ENCODE measurements at regions not wholly inside any gene's neighbourhood (a gene's known extent, or its start where the extent isn't known, plus 50 kb on each side); places are given as distances from the start of the nearest gene placed in this dataset.

DNA sequence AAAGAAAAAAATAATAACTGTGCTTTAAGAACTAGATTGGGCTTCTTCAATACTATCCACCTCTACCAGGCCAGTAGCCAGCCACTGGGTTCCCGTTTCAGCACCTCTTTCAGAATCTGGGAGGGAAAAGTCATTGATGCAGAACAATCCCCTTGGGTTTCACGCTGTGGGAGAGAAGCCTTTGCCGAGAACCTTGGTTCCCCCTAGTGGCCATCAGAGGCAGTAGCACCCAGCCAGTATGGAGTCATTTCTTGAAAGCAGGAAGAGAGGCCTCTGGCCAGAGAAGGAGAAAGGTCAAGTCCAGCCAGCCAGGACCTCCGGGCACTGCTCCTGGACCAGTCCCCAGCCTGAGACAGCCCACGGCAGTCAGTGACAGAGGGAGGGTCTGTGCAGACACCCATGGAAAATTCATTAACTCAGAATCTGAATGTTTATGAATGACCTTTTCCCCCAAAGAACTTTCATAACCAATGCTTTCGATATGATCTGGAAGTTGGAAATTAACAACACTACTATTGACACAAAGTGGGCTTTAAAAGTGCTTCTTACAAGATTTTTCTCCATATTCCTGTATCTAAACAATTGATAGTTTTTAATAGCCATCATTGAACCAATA is 51.2 kb upstream of the CDH5 start:
- ATAC-seq = peak; percentile 99
- DNase-seq (ENCODE audit: low spot score) = peak; percentile 70

DNA sequence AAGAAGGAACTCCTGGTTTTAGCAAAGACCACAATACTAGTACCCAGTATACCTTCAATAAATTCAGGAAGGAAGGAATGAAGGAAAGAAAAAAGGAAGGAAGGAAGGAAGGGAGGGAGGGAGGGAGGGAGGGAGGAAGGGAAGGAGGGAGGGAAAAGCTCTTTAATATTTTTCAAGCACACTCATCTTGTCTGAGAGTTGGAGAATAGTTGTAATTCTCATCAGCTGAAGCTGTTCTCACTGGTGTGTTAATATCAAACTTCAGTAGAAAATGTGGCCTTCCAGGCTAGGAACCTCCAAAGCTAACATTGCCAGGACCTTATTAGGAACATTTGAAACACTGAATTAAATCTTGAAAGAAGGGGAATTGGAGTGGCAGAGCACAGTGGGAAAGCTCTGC is 55.2 kb upstream of the CDH5 start:
- no peak for DNase-seq (ENCODE audit: low spot score)
- no peak for ATAC-seq

DNA sequence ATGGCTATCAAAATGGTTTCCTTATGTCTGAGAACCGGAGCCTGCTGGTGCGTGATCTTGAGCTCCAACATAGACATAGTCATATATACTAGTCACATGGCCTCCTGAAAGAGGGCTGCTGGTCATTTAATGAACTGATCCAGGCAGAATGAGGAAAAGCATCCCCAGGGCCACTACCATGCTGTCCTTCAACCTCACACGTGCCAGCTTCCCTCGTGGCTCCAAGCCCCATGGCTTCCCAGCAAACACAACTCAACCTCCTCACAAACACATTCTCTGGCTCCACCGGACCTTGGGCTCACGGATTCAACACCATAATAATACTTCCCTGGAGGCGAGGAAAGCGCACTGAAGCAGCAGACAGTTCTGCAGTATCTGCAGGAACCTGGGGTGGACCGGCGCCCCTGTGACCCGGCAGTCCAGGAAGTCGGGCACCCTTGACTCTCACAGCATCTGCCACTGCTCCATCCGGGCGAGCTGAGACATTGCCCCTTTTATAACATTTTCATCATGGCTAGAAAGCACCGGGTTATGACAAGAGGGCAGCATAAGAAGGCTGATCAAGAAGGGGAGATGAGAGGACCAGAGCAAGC is 57.2 kb upstream of the CDH5 start:
- ATAC-seq (no peak), DNase-seq (ENCODE audit: low spot score) (no peak)

DNA sequence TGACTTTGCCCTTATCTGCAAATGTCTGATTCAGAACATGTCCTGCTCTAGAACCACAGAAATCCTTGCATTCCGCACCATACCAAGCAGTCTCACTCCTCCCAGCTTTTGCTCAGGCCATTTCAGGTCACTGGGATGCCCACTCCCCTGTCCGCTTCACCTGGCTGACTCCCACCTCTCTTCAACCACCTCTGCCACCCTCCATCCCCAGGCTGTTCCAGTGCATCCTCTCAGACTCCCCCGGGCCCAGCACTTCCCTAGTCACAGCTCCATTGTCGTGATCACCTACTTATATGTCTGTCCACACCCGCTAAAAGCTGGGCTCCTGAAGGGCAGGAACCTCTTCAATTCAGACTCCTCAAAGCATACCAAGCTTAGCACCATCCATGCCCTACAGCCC is 58.4 kb upstream of the CDH5 start:
- ATAC-seq = no peak
- DNase-seq (ENCODE audit: low spot score) = no peak

DNA sequence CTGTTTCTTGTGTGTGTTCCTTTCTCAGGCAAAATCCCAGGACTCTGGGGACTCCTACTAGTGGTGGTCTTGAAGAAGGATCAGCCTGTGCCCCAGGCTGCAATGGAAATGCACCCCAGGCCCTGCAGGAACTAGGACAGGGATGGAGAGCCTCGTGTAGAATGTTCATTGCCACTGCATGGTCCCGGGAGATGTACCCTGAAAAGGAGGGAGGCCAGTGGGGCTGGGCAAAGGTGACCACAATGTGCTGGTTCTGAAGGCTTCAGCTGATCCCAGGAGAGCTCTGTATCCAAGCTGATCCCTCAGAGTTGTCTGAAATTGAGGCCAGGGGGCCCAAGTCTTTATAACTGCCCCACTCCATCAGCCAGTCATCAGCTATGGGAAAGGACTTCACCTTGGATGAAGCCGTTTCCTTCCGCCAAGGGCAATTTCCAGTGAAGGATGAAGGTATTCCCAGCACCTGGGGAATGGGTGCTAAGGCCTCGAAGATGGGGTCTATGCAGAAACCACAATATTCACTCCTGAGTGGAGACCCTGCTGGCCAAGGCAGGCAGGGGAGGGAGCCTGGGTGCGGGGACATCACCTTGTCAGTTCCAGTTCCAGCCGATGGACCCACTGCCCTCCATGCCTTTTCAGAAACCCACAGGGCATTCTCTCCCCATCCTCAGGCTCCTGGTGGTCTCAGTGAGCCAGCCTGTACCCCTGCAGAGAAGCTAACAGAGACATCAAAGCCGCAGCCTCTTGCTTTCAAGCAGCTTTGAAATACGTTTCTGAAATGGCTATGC is 59.9 kb upstream of the CDH5 start:
- no peak for DNase-seq (ENCODE audit: low spot score)
- no peak for ATAC-seq

DNA sequence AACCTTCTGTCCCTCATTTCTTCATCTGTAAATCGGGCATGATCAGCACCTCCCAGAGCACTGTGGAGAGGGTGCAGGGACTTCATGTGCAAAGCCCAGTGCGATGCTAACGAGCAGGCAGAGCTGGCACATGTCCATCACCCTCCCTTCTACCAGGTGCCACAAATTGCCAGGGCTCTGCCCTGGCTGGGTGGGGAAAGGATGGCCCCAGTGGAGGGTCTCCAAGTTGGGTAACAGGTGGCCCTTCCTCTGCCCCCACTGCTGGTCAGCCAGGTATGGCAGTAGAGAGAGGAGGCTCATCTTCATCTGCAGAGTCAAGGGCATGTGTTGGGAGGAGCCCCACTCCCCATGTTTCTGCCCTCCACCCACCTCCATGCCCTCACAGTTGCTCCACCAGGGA is 61.5 kb upstream of the CDH5 start:
- DNase-seq (ENCODE audit: low spot score) = peak; percentile 27
- ATAC-seq = no peak

DNA sequence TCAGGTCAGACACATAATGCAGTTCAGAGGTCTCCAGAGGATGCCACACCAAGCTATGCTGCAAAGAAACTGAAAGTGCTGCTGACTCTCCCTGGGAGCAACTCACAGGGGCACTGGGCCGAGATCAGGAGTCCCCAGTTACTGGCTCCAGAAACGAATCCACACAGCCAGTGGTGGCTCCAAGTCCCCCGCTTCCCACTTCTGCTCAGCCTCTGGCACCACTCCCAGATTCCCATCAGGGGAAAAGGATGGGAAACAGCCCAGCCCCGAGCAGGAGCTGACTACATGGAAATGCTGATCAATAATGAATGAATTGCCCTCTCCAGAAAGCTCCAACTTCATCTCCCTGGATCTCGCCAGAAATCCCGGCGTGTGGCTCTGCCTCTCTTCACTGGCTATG is 62.3 kb upstream of the CDH5 start:
- DNase-seq (ENCODE audit: low spot score) (no peak), ATAC-seq (no peak)

DNA sequence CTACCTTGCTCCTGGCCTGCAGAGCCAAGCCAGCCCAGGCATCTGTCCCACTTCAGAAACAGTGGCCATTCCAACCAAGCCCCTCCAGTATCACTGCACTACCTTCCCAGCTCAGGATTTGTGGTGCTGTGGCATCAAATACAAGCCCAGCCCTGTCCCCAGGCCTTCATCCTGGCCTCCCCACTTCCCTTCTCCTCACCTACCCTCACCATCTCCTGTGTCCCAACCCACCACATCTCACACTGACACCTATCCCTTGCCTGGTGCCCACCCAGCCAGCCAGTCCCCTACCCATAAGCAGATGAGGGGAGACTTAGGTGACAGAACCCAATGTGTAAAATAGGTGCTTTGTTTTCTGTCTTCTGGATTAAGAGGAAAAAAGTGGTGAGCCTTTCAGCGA is 66.0 kb upstream of the CDH5 start:
- DNase-seq (ENCODE audit: low spot score) (peak; percentile 21), ATAC-seq (no peak)

DNA sequence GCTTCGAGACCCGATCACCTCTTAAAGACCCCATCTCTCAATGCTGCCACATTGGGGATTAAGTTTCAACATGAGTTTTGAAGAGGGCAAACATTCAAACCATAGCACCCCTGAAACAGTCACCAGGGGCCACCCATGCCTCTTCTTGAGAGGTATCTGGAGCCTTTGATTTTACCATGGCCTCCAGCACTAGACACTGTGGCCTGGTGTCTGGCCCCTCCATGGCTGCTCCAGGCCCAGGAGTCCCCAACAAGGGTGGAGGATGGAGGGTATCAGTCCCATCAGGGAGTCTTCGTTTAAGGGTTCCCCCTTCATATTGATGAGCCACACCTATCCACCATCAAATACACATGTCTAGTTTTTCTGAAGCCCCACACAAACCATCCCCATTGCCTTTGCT is 66.5 kb upstream of the CDH5 start:
- ATAC-seq (no peak), DNase-seq (ENCODE audit: low spot score) (peak; percentile 15)

DNA sequence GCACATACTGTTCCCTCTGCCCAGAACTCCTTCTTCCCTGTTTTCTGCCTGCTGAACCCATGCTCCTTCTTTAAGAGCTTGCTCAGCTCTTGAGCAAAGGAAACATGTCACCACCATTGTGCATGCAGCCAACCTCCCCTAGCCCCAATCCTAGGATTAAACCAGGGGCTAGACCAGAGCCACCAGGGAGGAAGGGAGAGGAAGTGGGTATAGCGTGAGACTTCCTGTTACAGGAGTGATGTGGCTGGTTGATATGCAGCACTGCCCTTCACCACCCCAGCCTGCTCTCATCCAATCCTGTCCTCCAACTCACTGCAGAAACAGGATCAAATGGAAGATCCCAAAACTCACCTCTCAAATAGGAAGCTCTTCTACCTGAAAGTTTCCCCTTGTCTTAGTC is 67.1 kb upstream of the CDH5 start:
- no peak for ATAC-seq
- DNase-seq (ENCODE audit: low spot score) = peak; percentile 2

DNA sequence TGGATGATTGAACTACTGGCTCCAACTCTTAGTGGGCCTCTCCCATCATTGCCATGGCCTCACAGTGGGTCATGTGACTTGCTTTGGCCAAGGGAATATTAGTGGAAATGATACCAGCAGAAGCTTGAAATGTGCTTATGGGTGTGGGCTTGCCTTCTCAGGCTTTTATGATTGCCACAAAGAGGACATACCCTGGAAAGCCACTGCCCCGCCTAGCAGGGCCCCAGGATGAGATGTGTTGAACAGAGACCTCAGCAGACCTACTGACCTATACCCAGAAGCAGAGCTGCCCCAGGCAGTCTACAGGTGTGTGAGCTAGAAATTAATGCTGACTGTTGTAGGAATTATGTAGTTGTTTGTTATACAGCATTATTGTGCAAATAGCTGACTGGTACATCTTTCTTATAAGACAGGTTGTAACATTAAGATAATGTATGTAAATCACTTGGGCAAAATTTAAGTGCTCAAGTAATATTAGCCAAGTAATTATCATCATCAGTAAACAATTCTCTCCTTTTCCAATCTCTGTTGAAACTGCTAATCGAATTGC is 67.8 kb upstream of the CDH5 start:
- no peak for ATAC-seq
- peak; percentile 15 for DNase-seq (ENCODE audit: low spot score)

DNA sequence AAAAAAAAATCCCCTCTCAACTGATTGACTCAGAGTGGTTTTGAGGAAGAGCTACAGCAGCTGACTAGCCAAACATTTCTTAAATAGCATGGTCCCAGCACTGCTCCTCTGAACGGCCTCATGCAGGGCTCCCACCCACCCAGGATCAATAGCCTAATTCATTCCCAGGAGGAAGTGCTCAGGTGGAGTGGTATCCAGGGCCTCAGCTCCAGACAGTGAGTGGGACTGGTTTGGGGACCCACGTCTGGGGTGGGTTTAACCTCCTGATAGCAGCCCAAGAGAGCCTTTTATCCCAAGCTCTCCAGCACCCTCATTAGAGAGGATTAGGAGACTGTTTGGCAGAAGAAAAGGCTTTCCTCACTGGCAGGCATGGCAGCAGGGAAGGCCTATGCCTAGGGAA is 68.5 kb upstream of the CDH5 start:
- DNase-seq (ENCODE audit: low spot score) (peak; percentile 3), ATAC-seq (no peak)

DNA sequence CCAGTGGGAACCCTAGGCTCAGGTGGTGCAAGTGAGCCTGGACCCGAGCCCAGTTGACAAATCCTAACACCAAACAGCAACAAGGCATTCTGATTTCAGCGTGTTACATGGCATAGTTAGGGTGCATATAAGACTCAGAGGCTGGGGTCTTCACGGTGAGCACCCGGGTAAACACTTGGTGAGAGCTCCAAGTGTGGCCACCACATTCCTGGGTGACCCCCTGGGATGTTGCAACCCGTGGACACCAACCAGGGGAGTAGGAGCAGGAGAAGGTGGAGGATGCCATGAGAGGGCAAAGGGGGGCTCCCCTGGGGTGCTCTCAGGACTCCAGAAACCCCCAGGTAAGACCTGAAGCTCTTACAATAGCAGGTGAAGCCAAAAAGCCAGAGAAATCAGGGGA is 69.9 kb upstream of the CDH5 start:
- ATAC-seq (no peak), DNase-seq (ENCODE audit: low spot score) (peak; percentile 36)

DNA sequence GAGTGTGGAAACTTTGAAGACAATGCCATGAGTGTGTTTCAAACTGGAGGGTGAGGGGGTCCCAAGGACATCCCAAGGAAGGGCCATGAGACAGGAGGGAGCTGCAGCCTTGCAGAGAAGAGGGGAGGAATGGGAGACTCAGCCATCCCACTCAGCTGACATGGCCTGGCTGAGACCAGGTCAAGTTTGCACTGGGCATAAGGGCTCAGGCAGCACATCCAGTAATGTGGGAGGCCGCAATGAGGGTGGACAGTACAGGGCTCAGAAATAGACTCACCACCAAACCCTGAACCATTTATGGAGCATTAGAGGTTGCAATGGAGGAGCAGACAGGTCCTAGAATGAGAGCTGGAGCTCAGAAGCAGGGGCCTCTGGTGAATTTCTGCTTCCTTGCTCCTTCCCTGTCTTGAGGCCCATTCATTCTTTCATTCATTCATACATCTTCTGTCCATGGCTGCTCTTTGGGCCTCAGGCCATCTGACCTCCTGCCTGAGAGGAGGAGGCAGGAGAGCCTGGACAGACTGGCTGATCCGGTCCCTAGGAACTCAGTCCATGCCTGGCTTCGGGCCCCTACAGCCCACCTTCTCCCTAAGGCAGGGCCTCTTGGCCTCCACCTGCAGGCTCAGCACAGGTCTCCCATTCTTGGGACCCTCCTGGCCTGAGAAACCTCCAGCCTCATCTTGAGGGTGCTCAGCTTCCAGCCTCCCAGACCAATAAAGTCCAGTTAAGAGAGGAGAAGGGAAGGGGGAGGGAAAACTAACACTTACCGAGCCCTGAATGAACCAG is 70.5 kb upstream of the CDH5 start:
- ATAC-seq (no peak), DNase-seq (ENCODE audit: low spot score) (peak; percentile 37)

DNA sequence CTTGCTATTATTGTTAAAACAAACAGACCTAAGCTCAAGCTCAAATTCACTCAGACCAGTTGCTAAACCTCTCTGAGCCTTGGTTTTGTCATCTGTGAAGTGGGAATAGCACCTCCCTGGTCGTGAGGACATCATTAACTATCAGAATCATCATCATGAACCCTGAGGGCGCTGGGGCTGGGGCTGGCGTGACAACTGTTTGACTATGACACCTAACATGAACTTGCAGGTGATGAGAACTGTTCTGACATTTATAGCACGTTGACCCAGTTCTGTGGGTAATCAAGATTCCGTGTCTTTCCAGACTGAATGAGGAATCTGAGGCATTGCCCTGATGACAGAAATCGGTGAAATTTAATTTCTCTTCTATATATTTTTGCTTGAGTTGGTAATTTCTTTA is 71.3 kb upstream of the CDH5 start:
- DNase-seq (ENCODE audit: low spot score) (peak; percentile 15), ATAC-seq (no peak)

DNA sequence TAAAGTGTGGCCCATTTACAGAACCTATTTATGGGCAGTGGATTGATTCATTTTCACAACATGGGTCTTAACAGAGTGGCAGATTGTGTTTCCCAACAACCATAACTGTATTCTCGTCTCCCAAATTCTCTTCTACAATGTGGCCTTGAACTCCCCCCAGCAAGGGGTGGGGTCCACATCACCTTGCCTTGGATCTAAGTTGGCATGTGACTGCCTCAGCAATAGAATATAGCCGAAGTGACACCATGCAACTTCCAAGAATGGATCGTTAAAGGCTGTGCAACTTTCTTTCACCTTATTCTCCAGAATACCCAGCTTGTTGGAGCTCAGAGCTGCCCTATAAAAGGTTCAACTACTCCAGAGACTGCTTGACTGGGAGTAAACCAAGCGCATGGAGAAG is 72.0 kb upstream of the CDH5 start:
- ATAC-seq = no peak
- peak; percentile 5 for DNase-seq (ENCODE audit: low spot score)

DNA sequence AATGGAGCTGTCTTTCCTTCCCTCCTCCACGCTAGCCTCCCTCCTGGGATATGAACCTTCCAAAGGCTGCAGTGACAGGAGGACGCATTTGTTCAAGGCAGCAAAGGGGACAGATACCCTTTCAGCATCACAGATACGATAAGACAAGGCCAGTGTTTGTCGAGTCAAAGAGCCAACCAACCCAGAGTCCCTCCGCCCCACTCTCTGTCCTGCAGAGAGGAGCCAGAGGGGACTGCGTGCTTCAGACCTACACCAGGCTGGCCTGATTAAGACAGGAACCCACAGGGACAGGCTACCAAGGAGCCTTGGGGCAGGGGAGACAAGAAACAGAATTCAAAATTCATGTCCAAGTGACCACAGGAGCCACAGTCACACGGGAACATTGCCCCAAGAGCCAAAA is 72.6 kb upstream of the CDH5 start:
- DNase-seq (ENCODE audit: low spot score) = peak; percentile 10
- ATAC-seq = no peak

DNA sequence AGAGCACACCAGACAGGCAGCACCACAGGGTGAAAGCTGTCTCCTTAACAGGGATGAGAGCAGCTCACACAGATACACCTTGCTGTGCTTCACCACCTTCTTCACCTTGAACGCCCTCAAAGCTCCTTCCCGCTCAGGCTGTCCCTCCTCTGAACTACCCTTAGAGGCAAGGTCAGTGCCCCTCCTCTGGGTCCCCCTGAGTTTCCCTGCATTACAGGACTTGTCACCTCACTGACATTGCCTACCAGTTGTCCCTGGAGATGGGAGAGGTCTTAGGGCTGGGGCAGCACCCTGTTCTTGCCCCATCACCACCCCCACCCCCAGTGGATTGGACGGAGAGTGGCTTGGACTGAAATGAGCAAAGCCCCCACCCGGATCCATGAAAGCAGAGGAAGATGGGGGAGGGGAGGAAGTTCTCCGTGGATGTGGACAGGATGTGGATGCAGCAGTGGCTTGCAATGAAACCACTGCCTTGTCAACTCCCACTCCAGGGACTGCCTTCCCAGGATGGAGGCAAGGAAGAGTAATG is 73.2 kb upstream of the CDH5 start:
- DNase-seq (ENCODE audit: low spot score) = peak; percentile 28
- ATAC-seq = no peak

DNA sequence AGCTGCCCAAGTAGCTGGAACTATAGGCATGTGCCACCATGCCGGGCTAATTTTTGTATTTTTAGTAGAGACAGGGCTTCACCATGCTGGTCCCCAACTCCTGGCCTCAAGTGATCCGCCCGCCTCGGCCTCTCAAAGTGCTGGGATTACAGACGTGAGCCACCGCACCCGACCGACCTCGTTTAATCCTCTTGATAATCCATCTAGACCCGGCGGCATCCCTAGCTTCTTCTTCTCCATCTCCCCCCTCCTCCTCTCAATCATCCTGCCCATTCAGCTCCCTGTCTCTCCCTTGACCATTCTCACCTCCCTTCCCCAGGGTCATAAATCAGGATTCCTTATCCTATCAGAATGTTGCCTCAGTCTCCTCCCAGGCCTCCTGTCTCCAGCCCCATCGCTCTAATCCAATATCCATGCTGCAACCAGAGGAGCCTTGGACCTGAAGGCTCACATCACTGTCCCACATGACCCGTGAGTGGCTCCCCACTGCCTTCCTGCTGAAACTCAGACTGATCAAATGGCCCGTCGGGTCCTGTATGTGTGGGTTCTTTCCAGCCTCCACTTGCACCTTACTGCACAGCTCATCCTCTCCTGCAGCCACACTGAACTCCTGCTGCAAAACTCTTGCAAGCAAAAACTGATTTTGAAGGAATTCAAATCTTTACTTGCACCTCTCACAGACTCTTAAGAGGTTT is 74.1 kb upstream of the CDH5 start:
- ATAC-seq (no peak), DNase-seq (ENCODE audit: low spot score) (peak; percentile 19)

DNA sequence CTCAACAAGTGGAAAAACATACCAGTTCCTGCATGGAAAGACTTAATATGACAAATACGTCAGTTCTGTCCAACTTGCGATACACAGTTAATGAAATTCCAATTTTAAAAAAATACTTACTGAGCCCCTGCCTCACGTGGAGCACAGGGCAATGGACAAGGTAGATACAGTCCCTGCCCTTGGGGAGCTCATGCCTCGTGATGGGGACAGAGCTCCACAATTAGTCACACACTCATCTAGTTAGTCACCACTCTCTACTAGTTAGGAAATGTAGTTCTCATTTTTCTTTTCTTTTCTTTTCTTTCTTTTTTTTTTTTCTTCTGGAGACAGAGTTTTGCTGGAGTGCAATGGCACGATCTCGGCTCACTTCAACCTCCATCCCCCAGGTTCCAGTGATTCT is 74.7 kb upstream of the CDH5 start:
- ATAC-seq (no peak), DNase-seq (ENCODE audit: low spot score) (no peak)

DNA sequence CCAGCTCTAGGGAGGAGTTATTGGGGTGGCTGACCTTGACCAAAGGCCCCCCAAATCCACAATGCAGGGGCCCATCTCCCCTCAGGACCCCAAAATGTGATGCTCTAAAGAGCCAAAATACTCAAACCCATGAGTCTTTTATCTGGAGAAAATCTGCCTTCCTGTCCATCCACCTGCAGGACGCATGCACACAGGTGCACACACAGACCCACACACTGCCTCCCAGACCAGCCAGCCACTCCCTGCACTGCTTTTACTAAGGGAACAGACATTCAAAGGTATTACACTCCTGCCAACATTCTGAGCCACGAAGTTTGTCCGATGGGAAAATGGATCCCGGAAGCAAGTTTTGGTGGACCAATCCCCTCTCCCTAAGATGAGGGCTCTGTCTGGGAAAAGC is 76.1 kb upstream of the CDH5 start:
- ATAC-seq = no peak
- DNase-seq (ENCODE audit: low spot score) = peak; percentile 7

All from left lobe of liver (tissue), 2 donors.